ENCODE measurements at regions not wholly inside any gene's neighbourhood (a gene's known extent, or its start where the extent isn't known, plus 50 kb on each side); places are given as distances from the start of the nearest gene placed in this dataset.

DNA sequence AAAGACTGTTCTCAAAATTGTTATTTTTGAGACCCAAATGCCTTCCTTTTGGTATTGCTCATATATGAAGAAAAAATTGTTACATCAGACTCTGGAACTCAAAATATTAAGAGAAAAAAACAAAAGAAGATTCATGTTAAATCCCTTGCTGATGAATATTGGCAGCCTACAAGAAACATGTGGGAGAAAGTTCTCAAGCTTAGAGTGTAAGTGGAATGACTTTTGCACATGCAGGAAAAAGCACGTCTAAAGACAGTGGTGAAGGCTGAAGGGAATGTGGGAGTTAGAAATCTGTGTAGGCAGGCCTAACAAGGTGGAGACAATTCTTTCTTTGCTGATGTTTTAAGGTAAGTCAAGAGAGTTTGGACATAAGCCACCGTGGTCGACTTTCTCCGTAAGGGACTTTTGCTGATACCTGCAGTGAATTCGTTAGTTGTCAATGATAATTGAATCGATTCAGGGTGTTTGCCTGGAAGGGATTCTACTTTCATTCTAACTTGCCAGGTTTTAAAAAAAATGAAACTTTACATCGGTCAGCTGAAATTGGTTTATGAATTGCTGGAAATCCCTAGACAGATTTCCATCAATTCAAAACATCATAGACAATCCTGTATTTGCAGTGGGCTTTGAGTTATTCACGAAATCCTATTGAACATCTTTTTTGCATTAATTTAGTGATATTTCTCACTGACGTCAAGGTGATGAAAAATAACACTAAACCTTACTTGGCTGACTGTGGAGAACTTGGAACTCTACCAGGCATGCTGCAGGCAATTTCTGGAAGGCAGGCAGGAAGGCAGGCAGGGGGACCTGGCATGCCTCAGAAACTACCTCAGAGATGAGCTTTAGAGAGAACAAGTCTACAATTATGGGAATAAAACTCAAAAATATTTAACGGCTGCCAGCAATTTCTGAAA is 359.1 kb upstream of the ADAMTSL1 start:
- H2BK15ac ChIP-seq (ENCODE audit: low read depth, low read length): no peak overlapping the region
- no peak overlapping the region for H2AK5ac ChIP-seq (ENCODE audit: insufficient read length, low read length)
- no peaks in the 10 kb centered on the region for H4K20me1 ChIP-seq (ENCODE audit: control insufficient read depth, insufficient read depth, insufficient read length)
- no peaks in the 10 kb centered on the region for H3K23me2 ChIP-seq (ENCODE audit: insufficient read length, low read depth, low read length, poor library complexity, severe bottlenecking)
- no peaks in the 10 kb centered on the region for H3K79me1 ChIP-seq (ENCODE audit: insufficient read depth, low read depth, low read length, poor library complexity, severe bottlenecking)
- no peak overlapping the region for H3K14ac ChIP-seq (ENCODE audit: insufficient read depth, low read length)
- no peaks in the 10 kb centered on the region for H3K36me3 Mint-ChIP-seq (ENCODE audit: insufficient read depth in 1 of 3, low read depth in 3 of 3)
- no peaks in the 10 kb centered on the region for H3K4me1 ChIP-seq (ENCODE audit: insufficient read depth, low read length)
- H2AFZ ChIP-seq (ENCODE audit: low read length): no peak overlapping the region
- no peak overlapping the region for H4K8ac ChIP-seq (replicated peaks; ENCODE audit: insufficient read length, low read depth, low read length)
- H3K4me3 Mint-ChIP-seq: no peak overlapping the region
- no peak overlapping the region for H4K91ac ChIP-seq (ENCODE audit: insufficient read length, low read depth, low read length)
- H3K4me2 ChIP-seq (ENCODE audit: insufficient read depth, insufficient read length, low read length): no peak overlapping the region
- H3K4ac ChIP-seq (ENCODE audit: low read depth, low read length): no peak overlapping the region
- H2BK120ac ChIP-seq (ENCODE audit: low read depth, low read length, poor library complexity, severe bottlenecking): no peak overlapping the region
- H3K56ac ChIP-seq (ENCODE audit: insufficient read length, low read depth, low read length): no peak overlapping the region
- no peak overlapping the region for H2BK12ac ChIP-seq (ENCODE audit: insufficient read length, low read depth, low read length)
- no peaks in the 10 kb centered on the region; a peak in 1 of 5 replicates for H3K9me3 Mint-ChIP-seq
- H2BK20ac ChIP-seq (ENCODE audit: low read depth, low read length, poor library complexity, severe bottlenecking): no peak overlapping the region
- H3K27ac ChIP-seq (ENCODE audit: insufficient read length, low read depth, low read length): no peak overlapping the region
- no peak for DNase-seq
- no peak overlapping the region for H3T11ph ChIP-seq (ENCODE audit: low read length)
- no peak overlapping the region for H4K5ac ChIP-seq (ENCODE audit: insufficient read length, low read depth, low read length)
- H3K79me2 ChIP-seq (ENCODE audit: insufficient read depth, low read length): no peaks in the 10 kb centered on the region
- no peak overlapping the region for H3K27ac Mint-ChIP-seq
- no peaks in the 10 kb centered on the region for H3K9me3 ChIP-seq (ENCODE audit: control insufficient read depth, low read depth, low read length)
- WGBS (ENCODE audit: extremely low coverage, insufficient read length, low lambda C conversion rate): no CpG with 5 or more reads among the region's 10 CpGs
- TF ChIP-seq, protein P1, sequence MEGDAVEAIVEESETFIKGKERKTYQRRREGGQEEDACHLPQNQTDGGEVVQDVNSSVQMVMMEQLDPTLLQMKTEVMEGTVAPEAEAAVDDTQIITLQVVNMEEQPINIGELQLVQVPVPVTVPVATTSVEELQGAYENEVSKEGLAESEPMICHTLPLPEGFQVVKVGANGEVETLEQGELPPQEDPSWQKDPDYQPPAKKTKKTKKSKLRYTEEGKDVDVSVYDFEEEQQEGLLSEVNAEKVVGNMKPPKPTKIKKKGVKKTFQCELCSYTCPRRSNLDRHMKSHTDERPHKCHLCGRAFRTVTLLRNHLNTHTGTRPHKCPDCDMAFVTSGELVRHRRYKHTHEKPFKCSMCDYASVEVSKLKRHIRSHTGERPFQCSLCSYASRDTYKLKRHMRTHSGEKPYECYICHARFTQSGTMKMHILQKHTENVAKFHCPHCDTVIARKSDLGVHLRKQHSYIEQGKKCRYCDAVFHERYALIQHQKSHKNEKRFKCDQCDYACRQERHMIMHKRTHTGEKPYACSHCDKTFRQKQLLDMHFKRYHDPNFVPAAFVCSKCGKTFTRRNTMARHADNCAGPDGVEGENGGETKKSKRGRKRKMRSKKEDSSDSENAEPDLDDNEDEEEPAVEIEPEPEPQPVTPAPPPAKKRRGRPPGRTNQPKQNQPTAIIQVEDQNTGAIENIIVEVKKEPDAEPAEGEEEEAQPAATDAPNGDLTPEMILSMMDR (conservative IDR thresholded peaks at IDR 0.05): no peak
- no peak overlapping the region for H3K18ac ChIP-seq (ENCODE audit: insufficient read length, low read depth, low read length)
- H3K4me1 Mint-ChIP-seq: no peaks in the 10 kb centered on the region
- H3K27me3 ChIP-seq (ENCODE audit: insufficient read depth, low read length): no peaks in the 10 kb centered on the region
- H3K9ac ChIP-seq (ENCODE audit: extremely low read depth, insufficient read length, low read length): no peak overlapping the region
- no peaks in the 10 kb centered on the region for H3K27me3 Mint-ChIP-seq (ENCODE audit: low read depth)
- H2BK5ac ChIP-seq (ENCODE audit: insufficient read length, low read length): no peak overlapping the region
- no peak overlapping the region for H3K23ac ChIP-seq (ENCODE audit: insufficient read length, low read depth, low read length)
